ENCODE measurements at regions not wholly inside any gene's neighbourhood (a gene's known extent, or its start where the extent isn't known, plus 50 kb on each side); places are given as distances from the start of the nearest gene placed in this dataset.

DNA sequence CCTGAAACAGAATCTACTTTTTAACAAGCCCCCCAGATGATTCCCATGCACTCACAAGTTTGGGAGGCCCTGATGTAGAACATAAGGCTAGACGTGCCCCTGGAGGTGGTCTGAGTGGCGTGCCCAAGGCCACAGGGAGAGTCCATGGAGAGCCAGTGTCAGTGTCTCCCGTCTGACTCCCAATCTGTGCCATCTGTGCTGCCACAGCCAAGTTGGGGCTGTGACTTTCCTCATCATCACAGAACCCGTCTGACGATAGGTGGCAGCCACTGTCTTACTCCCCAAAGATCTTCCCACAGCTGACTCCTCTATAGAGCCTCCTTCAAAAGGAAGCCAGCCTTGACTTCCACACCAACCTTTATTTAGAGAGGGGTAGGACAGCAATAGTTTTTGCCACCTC, 470.5 kb downstream of the SOX6 start (continued):
- TF ChIP-seq, protein P1, sequence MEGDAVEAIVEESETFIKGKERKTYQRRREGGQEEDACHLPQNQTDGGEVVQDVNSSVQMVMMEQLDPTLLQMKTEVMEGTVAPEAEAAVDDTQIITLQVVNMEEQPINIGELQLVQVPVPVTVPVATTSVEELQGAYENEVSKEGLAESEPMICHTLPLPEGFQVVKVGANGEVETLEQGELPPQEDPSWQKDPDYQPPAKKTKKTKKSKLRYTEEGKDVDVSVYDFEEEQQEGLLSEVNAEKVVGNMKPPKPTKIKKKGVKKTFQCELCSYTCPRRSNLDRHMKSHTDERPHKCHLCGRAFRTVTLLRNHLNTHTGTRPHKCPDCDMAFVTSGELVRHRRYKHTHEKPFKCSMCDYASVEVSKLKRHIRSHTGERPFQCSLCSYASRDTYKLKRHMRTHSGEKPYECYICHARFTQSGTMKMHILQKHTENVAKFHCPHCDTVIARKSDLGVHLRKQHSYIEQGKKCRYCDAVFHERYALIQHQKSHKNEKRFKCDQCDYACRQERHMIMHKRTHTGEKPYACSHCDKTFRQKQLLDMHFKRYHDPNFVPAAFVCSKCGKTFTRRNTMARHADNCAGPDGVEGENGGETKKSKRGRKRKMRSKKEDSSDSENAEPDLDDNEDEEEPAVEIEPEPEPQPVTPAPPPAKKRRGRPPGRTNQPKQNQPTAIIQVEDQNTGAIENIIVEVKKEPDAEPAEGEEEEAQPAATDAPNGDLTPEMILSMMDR (conservative IDR thresholded peaks at IDR 0.05; ENCODE audit: low read depth in 2 of 2) = no peak
- TF ChIP-seq ZNF331 (CRISPR knock-in tag; IDR thresholded peaks at IDR 0.05; ENCODE audit: low read depth) = no peak
- no peak for TF ChIP-seq EZH2 (IDR thresholded peaks at IDR 0.05; ENCODE audit: low read depth, unreplicated experiment)
- TF ChIP-seq, protein P2, sequence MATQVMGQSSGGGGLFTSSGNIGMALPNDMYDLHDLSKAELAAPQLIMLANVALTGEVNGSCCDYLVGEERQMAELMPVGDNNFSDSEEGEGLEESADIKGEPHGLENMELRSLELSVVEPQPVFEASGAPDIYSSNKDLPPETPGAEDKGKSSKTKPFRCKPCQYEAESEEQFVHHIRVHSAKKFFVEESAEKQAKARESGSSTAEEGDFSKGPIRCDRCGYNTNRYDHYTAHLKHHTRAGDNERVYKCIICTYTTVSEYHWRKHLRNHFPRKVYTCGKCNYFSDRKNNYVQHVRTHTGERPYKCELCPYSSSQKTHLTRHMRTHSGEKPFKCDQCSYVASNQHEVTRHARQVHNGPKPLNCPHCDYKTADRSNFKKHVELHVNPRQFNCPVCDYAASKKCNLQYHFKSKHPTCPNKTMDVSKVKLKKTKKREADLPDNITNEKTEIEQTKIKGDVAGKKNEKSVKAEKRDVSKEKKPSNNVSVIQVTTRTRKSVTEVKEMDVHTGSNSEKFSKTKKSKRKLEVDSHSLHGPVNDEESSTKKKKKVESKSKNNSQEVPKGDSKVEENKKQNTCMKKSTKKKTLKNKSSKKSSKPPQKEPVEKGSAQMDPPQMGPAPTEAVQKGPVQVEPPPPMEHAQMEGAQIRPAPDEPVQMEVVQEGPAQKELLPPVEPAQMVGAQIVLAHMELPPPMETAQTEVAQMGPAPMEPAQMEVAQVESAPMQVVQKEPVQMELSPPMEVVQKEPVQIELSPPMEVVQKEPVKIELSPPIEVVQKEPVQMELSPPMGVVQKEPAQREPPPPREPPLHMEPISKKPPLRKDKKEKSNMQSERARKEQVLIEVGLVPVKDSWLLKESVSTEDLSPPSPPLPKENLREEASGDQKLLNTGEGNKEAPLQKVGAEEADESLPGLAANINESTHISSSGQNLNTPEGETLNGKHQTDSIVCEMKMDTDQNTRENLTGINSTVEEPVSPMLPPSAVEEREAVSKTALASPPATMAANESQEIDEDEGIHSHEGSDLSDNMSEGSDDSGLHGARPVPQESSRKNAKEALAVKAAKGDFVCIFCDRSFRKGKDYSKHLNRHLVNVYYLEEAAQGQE (IDR thresholded peaks at IDR 0.05; ENCODE audit: unreplicated experiment) = no peak

DNA sequence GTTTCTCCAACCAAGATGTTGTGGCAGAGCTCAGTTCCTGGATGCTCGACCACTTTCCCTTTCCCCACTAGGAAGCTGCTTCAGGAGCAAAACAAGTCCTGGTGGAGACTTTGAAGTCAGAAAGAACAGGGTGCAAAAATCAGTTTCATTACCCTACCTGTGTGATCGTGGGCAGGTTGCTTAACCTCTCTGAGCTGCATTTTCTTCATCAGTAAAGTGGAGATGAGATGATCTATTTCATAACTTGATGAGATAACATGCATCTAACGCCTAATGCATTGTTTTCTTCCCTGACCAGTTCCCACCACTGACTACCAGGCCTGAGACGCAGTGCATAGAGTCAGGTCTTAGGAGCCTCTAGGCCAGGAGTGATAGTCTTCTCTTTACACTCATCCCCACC, 470.0 kb downstream of the SOX6 start:
- Histone ChIP-seq H3K27ac (ENCODE audit: low read depth) (no peak overlapping the region), H3K27me3 (ENCODE audit: insufficient read depth) (no peaks in the 10 kb centered on the region), H3K36me3 (ENCODE audit: insufficient read depth) (no peaks in the 10 kb centered on the region), H3K4me3 (no peak overlapping the region), H3F3A (replicated peaks; ENCODE audit: low read depth) (no peaks in the 10 kb centered on the region), H3K79me2 (replicated peaks; ENCODE audit: insufficient read depth) (no peaks in the 10 kb centered on the region), H3K4me1 (ENCODE audit: insufficient read depth) (no peaks in the 10 kb centered on the region), H3K9me2 (ENCODE audit: insufficient read depth) (no peaks in the 10 kb centered on the region), H3K4me2 (no peak overlapping the region), H4K20me1 (replicated peaks; ENCODE audit: insufficient read depth) (no peaks in the 10 kb centered on the region), H2AFZ (no peak overlapping the region)
- Mint-ChIP-seq H3K27ac (no peak overlapping the region), H3K27me3 (ENCODE audit: insufficient read depth, low read depth, poor library complexity) (peaks cover 1% of the 10 kb centered on the region), H3K4me1 (peaks cover 5% of the 10 kb centered on the region), H3K36me3 (ENCODE audit: low read depth) (no peaks in the 10 kb centered on the region), H3K9me3 (no peaks in the 10 kb centered on the region), H3K4me3 (no peak overlapping the region)
- DNase-seq (ENCODE audit: low spot score) = no peak
- no peak for ATAC-seq
- TF ChIP-seq ZNF331 (CRISPR knock-in tag; IDR thresholded peaks at IDR 0.05; ENCODE audit: low read depth) (no peak), JUNB (IDR thresholded peaks at IDR 0.05; ENCODE audit: unreplicated experiment) (no peak), CREB1 (CRISPR knock-in tag; IDR thresholded peaks at IDR 0.05; ENCODE audit: low read depth) (no peak), NANOG (IDR thresholded peaks at IDR 0.05; ENCODE audit: borderline replicate concordance) (no peak), POLR2AphosphoS5 (IDR thresholded peaks at IDR 0.05; ENCODE audit: low read depth) (no peak)
- TF ChIP-seq, protein P3, sequence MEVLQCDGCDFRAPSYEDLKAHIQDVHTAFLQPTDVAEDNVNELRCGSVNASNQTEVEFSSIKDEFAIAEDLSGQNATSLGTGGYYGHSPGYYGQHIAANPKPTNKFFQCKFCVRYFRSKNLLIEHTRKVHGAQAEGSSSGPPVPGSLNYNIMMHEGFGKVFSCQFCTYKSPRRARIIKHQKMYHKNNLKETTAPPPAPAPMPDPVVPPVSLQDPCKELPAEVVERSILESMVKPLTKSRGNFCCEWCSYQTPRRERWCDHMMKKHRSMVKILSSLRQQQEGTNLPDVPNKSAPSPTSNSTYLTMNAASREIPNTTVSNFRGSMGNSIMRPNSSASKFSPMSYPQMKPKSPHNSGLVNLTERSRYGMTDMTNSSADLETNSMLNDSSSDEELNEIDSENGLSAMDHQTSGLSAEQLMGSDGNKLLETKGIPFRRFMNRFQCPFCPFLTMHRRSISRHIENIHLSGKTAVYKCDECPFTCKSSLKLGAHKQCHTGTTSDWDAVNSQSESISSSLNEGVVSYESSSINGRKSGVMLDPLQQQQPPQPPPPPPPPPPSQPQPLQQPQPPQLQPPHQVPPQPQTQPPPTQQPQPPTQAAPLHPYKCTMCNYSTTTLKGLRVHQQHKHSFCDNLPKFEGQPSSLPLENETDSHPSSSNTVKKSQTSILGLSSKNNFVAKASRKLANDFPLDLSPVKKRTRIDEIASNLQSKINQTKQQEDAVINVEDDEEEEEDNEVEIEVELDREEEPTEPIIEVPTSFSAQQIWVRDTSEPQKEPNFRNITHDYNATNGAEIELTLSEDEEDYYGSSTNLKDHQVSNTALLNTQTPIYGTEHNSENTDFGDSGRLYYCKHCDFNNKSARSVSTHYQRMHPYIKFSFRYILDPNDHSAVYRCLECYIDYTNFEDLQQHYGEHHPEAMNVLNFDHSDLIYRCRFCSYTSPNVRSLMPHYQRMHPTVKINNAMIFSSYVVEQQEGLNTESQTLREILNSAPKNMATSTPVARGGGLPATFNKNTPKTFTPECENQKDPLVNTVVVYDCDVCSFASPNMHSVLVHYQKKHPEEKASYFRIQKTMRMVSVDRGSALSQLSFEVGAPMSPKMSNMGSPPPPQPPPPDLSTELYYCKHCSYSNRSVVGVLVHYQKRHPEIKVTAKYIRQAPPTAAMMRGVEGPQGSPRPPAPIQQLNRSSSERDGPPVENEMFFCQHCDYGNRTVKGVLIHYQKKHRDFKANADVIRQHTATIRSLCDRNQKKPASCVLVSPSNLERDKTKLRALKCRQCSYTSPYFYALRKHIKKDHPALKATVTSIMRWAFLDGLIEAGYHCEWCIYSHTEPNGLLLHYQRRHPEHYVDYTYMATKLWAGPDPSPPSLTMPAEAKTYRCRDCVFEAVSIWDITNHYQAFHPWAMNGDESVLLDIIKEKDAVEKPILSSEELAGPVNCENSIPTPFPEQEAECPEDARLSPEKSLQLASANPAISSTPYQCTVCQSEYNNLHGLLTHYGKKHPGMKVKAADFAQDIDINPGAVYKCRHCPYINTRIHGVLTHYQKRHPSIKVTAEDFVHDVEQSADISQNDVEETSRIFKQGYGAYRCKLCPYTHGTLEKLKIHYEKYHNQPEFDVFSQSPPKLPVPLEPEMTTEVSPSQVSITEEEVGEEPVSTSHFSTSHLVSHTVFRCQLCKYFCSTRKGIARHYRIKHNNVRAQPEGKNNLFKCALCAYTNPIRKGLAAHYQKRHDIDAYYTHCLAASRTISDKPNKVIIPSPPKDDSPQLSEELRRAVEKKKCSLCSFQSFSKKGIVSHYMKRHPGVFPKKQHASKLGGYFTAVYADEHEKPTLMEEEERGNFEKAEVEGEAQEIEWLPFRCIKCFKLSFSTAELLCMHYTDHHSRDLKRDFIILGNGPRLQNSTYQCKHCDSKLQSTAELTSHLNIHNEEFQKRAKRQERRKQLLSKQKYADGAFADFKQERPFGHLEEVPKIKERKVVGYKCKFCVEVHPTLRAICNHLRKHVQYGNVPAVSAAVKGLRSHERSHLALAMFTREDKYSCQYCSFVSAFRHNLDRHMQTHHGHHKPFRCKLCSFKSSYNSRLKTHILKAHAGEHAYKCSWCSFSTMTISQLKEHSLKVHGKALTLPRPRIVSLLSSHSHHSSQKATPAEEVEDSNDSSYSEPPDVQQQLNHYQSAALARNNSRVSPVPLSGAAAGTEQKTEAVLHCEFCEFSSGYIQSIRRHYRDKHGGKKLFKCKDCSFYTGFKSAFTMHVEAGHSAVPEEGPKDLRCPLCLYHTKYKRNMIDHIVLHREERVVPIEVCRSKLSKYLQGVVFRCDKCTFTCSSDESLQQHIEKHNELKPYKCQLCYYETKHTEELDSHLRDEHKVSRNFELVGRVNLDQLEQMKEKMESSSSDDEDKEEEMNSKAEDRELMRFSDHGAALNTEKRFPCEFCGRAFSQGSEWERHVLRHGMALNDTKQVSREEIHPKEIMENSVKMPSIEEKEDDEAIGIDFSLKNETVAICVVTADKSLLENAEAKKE (CRISPR knock-in tag; IDR thresholded peaks at IDR 0.05) = no peak
- TF ChIP-seq, protein P2 (IDR thresholded peaks at IDR 0.05; ENCODE audit: unreplicated experiment) = no peak
